HG03045 (cell line): ENCODE measurements at regions not wholly inside any gene's neighbourhood (a gene's known extent, or its start where the extent isn't known, plus 50 kb on each side); places are given as distances from the start of the nearest gene placed in this dataset.

Source experiments
- ATAC-seq: cut with Tn5 transposase; IDR thresholded peaks from one replicate; pipeline ENCODE4 v1.9.1; 2021; ENCODE audit warnings: mild to moderate bottlenecking, moderate library complexity; ENCODE audit not compliant: unreplicated experiment

DNA sequence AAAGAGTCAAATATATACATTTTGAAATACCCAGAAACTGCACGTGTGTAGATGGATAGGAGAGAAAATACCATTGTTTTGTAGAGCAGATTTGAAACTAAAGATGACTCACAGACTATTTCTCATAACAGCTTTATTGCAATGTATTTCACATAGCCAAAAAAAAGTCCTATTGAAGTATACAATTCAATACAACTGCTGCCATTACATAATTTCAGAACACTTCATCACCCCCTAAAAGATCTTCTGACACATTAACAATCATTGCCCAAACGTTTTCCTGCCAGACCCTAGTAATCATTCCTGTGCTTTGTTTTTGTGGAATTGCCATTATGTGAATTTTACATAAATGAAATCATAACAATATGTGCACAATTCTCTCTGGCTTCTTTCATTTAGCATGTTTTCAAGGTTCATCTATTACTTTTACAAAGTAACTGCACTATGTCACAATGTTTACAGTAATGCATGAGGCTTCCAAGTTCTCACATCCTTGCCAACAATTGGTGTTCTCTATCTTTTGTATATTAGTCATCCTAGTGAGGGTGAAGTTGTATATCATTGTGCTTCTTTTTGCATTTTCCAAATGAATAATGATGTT, 378.6 kb upstream of the CWC22 start:
- no peak for ATAC-seq

DNA sequence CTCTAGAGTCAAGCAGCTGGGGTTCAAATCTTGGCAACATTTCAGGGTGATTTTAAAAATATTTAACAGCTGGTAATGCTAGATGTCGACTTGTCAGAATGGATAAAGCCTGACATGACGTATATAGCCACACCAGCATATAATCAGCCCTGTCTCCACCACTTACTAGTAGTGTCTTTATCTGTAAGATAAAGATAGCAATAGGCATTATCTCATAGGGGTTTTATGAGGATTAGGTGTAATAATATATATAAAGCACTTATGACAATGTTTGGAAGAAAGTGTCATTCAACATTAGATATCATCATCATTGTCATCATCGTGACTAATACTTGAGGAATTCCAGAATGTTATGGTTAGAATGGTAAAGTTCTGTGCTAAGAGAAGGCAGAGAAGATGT, 369.0 kb upstream of the CWC22 start:
- ATAC-seq: no peak

DNA sequence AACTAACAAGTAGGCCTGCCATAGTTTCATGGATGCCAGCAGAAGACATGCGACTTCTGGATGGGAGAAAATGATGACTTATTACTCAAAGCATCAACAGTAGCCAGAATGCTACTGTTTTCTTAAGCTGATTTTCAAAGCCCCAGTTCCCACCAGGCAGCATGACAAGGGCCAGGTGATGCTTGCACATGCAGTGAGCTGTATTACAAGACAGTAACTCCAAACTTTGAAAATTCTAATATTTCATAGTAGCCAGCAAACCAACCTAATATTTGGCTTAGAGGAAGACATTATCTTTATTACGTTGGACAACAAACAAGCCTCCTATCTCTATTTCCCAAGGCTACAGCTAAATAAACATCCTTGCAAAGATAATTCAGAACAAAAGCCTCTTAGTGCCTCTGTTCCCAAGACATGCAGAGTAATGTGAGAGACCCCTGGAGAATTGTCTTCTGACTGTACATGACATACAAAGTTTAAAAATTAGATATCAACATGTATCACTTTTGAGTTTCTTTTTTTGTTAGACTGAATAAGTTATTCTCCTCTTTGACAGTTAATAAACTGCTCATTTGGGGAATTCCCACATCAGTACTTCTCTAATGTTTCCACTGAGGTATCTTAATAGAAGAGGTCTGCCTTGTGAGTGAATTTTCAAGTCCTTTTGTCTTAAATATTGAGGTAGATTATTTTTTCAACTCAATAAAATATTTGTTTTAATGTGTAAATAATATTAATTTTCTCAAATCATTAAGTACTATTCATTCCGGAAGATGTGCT, 367.6 kb upstream of the CWC22 start:
- no peak for ATAC-seq

- no peak for ATAC-seq
These were observed 363.6 kb upstream of the CWC22 start for GRCh38 chr2:180370511-180371205.

DNA sequence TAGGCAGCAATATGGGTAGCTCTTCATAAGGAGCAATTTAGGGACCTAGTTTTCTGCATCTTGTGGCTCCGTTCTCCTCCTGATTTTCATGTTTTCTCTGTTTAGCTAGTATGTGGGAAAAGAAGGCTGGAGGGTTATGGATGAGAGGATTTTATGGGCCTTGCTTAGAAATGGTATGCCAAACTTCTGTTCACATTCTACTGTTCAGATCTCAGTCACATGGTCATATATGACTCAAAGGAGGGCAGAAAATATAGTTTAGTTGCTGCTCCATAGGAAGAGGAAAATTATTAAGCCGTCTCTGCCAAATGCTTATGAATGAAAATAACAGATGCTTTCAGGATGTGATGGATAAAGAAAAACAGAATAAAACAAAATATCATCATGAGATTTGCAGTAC, 361.8 kb upstream of the CWC22 start:
- ATAC-seq: no peak

DNA sequence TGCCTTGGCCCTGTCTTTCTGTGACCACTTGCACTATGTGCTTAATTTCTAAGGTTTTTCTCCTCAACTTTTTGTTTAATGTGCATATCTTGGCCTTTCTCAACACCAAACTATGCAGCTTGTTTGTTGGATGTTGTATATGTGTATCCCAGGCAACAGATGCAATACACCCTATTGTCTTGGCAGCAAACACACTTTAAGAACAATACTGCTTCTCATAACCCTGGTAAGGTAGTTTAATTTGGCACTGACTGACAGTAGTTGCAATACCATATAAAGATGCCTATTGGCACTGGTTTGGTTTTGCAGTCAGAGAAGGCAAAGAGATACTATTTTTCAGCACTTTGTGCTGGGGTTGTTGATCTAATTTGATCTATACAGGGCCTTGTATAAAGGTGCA, 360.7 kb upstream of the CWC22 start:
- no peak for ATAC-seq

GRCh38 chr2:180366481-180366880, 359.4 kb upstream of the CWC22 start:
- ATAC-seq: no peak

DNA sequence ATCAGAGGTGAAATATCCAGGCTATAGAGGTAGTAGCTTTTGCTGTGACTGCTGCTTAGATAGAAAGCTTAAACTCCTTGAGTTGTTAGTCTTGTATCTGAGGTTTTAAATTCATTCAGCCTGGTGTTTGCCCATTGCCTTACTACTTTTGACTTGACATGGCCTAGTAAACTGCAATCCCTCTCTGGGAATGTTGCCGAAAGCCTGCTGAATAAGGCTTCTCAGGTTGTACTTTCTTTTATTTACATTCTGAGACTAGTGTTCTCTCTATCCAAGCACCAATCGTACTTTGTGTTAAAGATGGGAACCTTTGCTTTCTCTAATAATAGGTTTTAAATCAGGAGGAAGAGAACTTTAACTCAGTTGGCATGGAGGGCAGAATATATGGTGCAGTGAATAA, 357.6 kb upstream of the CWC22 start:
- no peak for ATAC-seq

- peak; percentile 51 for ATAC-seq
These were observed 353.2 kb upstream of the CWC22 start for GRCh38 chr2:180360283-180360618.

DNA sequence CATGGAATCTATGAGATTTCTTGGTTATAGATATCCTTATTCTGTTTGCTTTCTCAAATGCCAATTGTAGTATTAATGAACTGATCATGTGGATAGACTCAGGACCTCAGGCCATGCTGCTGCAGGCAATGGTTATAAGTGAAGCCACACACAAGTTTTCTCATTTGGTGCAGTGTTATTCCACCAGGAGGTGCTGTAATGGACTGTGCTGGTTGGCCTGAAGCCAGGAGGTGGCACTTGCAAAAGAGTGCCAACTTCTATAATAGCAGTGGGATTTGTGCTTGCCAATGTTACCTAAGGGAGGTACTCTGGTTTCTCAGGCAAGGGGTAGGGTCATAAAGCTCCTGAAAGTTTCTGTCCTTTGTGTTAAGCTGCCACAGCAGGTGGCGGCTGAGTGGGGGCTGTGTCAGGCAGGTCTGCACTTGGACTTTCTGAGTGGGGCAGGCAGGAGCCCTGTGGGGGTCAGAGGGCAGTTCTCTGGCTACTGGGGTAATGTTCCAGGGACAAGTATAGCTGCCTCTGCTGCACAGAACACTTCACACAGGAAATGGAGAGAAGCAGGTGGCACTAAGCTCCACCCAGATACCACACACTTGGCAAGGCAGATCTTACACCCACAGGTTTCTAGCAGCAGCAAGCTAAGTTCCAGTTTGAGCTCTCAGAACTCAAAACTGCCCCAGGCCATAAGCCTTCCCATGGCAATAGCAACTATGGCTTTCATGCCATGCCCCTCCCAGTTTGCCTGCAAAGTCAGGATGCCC, 352.6 kb upstream of the CWC22 start:
- peak; percentile 95 for ATAC-seq

DNA sequence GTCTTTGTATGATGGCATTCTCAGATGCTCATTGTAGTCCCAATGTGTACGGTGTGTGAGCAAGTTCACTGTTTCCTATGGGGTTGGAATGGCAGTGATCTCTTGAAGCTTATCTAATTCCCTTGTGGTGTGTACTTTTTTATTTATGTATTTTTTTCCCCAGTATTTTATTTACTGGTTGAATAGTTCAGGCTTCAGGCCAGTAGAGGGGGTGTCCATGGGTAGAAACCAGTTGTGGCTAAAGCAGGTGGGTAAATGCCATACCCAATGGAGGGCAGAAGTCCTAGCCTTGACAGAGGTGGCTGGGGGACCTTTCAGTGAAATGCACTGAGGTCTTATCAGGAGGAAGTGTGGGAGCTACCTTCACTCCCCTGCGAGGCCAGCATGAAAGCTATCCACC, 351.4 kb upstream of the CWC22 start:
- ATAC-seq: no peak

DNA sequence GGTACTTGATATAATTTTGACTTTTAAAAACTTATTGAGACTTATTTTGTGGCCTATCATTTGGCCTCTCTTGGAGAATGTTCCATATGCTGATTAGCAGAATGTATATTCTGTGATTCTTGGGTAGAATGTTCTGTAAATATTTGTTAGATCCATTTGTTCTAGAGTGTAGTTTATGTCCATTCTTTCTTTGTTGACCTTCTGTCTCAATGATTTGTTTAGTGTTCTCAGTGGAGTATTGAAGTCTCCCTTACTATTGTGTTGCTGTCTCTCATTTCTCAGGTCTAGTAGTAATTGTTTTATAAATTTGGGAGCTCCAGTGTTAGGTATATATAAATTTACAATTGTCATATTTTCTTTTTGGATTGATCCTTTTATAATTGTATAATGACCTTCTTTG, 349.6 kb upstream of the CWC22 start:
- no peak for ATAC-seq

GRCh38 chr2:180352620-180353019, 345.5 kb upstream of the CWC22 start:
- ATAC-seq: no peak

DNA sequence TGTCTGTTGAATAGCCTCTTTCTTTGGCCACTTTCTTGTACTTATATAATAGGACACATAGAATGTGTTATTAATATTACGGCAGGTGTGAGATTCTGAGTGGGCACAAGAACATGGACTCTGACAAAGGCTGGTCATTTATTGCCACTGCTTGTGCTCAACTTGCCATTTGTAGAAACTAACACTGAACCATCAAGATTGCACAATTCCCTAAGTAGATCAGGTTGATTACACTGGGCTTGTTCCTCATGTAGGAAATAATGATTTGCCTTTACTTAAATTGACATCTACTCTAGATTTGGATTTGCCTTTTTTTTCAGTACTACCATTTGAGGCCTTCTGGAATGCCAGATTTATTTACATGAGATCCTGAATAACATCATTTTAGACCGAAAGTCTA, 342.7 kb upstream of the CWC22 start:
- ATAC-seq: no peak

DNA sequence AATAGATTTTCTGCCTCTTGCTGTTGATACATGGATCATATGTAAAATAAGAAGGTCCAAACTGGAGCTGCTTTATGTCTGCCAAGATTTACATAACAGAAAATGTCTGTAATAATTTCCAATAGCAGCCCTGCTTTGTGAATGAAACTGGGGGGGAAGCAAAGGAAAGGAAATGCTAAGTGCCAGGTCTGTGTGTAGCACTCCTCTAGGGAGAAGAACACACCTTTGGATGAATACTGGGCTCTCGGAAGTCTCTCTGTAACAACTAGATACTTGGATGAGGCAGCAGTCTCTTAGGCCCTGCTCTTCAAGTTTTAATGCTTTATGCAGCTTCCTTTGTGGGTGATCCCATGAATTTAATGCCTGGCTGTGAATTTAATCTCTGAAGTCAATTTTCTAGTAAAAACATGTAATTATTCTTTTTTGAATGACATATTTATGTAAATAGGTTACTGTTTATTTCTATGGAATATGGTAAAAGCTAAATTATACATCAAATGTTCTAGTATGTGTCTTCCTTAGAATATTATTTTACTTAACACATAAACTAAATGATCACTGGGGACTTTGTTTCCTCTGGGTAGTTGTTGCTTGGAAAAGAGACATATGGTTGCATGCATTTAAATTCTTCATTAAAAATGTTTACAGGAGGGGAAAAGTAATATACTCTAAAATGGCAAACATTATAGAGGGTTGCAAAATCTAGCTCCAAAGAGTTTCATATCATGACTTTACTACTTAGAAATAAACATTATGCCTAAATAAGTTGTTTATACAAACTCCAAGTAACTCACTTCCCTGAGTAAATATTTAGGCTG, 336.6 kb upstream of the CWC22 start:
- ATAC-seq: no peak

GRCh38 chr2:180337136-180337535, 330.0 kb upstream of the CWC22 start:
- no peak for ATAC-seq

GRCh38 chr2:180336550-180336949, 329.5 kb upstream of the CWC22 start:
- ATAC-seq: no peak

DNA sequence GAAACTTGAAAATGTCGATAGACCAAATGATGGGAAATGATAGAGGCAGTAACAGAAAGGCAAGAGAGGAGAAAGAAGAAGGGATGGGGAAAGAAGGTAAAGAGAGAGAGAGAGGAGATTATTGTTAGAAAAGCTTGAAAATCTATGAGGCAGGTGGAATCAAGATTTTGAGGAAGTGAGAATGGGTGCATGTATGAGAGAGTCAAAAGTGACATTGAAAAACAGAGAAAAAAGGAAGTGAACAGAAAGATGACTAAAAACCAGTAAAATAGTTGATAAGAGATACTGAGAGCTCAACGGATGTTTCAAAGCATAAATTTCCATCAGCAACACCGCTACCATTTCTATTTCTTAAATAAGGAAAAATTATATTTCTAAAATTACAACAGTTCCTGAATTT, 327.4 kb upstream of the CWC22 start:
- peak; percentile 98 for ATAC-seq

DNA sequence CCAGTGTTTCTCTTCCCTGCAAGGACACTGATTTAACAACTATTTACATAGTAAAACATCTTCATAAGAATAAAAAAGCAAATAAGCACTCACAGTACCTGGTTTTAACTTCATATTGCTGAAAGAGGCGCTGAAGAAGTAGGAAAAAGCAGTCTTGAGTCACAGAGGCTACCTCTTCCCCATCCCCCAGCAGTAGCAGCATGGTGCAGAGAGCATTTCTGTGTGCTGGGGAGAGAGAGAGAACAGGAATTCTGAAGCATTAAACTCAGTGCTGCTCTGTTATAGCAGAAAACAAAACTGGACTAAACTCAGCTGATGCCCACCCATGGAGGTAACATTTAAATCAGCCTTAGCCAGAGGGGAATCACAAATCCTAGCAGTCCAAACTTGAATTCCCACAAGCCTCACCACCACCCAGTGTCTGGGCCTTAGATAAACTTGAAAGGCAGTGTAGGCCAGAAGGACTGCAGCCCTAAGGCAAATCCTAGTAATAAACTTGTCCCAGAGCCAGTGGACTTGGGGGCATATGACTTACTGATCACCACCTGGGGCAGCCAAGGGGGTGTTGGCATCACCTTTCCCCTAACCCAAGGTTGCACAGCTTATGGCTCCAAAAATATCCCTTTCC, 321.8 kb upstream of the CWC22 start:
- ATAC-seq: no peak

GRCh38 chr2:180327185-180327584, 320.1 kb upstream of the CWC22 start:
- ATAC-seq: no peak
